ENCODE measurements at regions not wholly inside any gene's neighbourhood (a gene's known extent, or its start where the extent isn't known, plus 50 kb on each side); places are given as distances from the start of the nearest gene placed in this dataset.

- TF ChIP-seq EZH2 (IDR thresholded peaks at IDR 0.05; ENCODE audit: borderline replicate concordance, low read depth, low read length, poor library complexity, severe bottlenecking) (no peak), CTCF (conservative IDR thresholded peaks at IDR 0.05; ENCODE audit: low read depth, low read length) (no peak)
These were observed 124.8 kb upstream of the RMDN2 start for GRCh38 chr2:37800176-37800858.

Data from A673 (cell line).